ENCODE measurements at regions not wholly inside any gene's neighbourhood (a gene's known extent, or its start where the extent isn't known, plus 50 kb on each side); places are given as distances from the start of the nearest gene placed in this dataset.

GRCh38 chr1:103353391-103353790 is 172.1 kb upstream of the RNPC3 start:
- Histone ChIP-seq H3K27me3 (replicated peaks) (no peaks in the 10 kb centered on the region), H3K27ac (no peak overlapping the region), H3K4me3 (ENCODE audit: low read depth, low read length) (no peak overlapping the region), H3K36me3 (replicated peaks) (no peaks in the 10 kb centered on the region)
- no peak for TF ChIP-seq CTCF (IDR thresholded peaks at IDR 0.05; ENCODE audit: low read depth, low read length, missing control alignments)
- in situ Hi-C loops (cut with HindIII; ENCODE audit: low pct_ligation_motif_present, low sequenced_read_pairs): no loop called here
- no peak for DNase-seq

GRCh38 chr1:103348136-103348535 is 177.4 kb upstream of the RNPC3 start:
- H3K36me3 ChIP-seq (replicated peaks): no peaks in the 10 kb centered on the region
- in situ Hi-C loops (cut with HindIII; ENCODE audit: low pct_ligation_motif_present, low sequenced_read_pairs): no loop called here
- no peak overlapping the region for H3K4me3 ChIP-seq (ENCODE audit: low read depth, low read length)
- DNase-seq: no peak
- no peak overlapping the region for H3K27ac ChIP-seq
- no peaks in the 10 kb centered on the region for H3K27me3 ChIP-seq (replicated peaks)
- no peak for TF ChIP-seq CTCF (IDR thresholded peaks at IDR 0.05; ENCODE audit: low read depth, low read length, missing control alignments)

GRCh38 chr1:103344930-103345329 is 180.6 kb upstream of the RNPC3 start:
- no peak for TF ChIP-seq CTCF (IDR thresholded peaks at IDR 0.05; ENCODE audit: low read depth, low read length, missing control alignments)
- no peak overlapping the region for H3K27ac ChIP-seq
- no peak for DNase-seq
- in situ Hi-C loops (cut with HindIII; ENCODE audit: low pct_ligation_motif_present, low sequenced_read_pairs): no loop called here
- H3K4me3 ChIP-seq (ENCODE audit: low read depth, low read length): no peak overlapping the region
- no peaks in the 10 kb centered on the region for H3K27me3 ChIP-seq (replicated peaks)
- H3K36me3 ChIP-seq (replicated peaks): no peaks in the 10 kb centered on the region

- in situ Hi-C loops (cut with HindIII; ENCODE audit: low pct_ligation_motif_present, low sequenced_read_pairs): no loop called here
- Histone ChIP-seq H3K4me3 (ENCODE audit: low read depth, low read length) (no peak overlapping the region), H3K27me3 (replicated peaks) (no peaks in the 10 kb centered on the region), H3K27ac (no peak overlapping the region), H3K36me3 (replicated peaks) (no peaks in the 10 kb centered on the region)
- no peak for DNase-seq
- TF ChIP-seq CTCF (IDR thresholded peaks at IDR 0.05; ENCODE audit: low read depth, low read length, missing control alignments): no peak
Measured at GRCh38 chr1:103341377-103341880, 184.1 kb upstream of the RNPC3 start.

- in situ Hi-C loops (cut with HindIII; ENCODE audit: low pct_ligation_motif_present, low sequenced_read_pairs): no loop called here
- H3K27me3 ChIP-seq (replicated peaks): no peaks in the 10 kb centered on the region
- TF ChIP-seq CTCF (IDR thresholded peaks at IDR 0.05; ENCODE audit: low read depth, low read length, missing control alignments): no peak
- H3K36me3 ChIP-seq (replicated peaks): no peaks in the 10 kb centered on the region
- no peak for DNase-seq
- no peak overlapping the region for H3K27ac ChIP-seq
- no peak overlapping the region for H3K4me3 ChIP-seq (ENCODE audit: low read depth, low read length)
Measured at GRCh38 chr1:103337779-103338178, 187.7 kb upstream of the RNPC3 start.

- H3K27ac ChIP-seq: no peak overlapping the region
- H3K36me3 ChIP-seq (replicated peaks): no peaks in the 10 kb centered on the region
- H3K27me3 ChIP-seq (replicated peaks): no peaks in the 10 kb centered on the region
- in situ Hi-C loops (cut with HindIII; ENCODE audit: low pct_ligation_motif_present, low sequenced_read_pairs): no loop called here
- no peak for DNase-seq
- TF ChIP-seq CTCF (IDR thresholded peaks at IDR 0.05; ENCODE audit: low read depth, low read length, missing control alignments): no peak
- H3K4me3 ChIP-seq (ENCODE audit: low read depth, low read length): no peak overlapping the region
Measured at GRCh38 chr1:103336408-103336807, 189.1 kb upstream of the RNPC3 start.
